GOT3 (cell line): ENCODE measurements at regions not wholly inside any gene's neighbourhood (a gene's known extent, or its start where the extent isn't known, plus 50 kb on each side); places are given as distances from the start of the nearest gene placed in this dataset.
"Not testable (repeated sequence)": the region's sequence is repeated elsewhere in the genome, so short reads cannot be mapped to it uniquely, and the experiment has no call there.

Experiments used
- DNase-seq: peaks from one replicate; lab custom pipeline; 2025; ENCODE audit warnings: mixed read lengths; lab: John Stamatoyannopoulos, UW

GRCh38 chr1:60271041-60271440 lies 197.5 kb upstream of the C1orf87 start:
- DNase-seq = no peak

- DNase-seq = no peak
These were observed 194.9 kb upstream of the C1orf87 start for GRCh38 chr1:60268451-60268850.

- DNase-seq = no peak
These were observed 192.3 kb upstream of the C1orf87 start for GRCh38 chr1:60265560-60266535.

- no peak for DNase-seq
These were observed 189.1 kb upstream of the C1orf87 start for GRCh38 chr1:60262701-60263100.

GRCh38 chr1:60257531-60257930 lies 184.0 kb upstream of the C1orf87 start:
- no peak for DNase-seq

GRCh38 chr1:60255565-60255964 lies 182.0 kb upstream of the C1orf87 start:
- no peak for DNase-seq

GRCh38 chr1:60251426-60251825 lies 177.9 kb upstream of the C1orf87 start:
- no peak for DNase-seq

DNA sequence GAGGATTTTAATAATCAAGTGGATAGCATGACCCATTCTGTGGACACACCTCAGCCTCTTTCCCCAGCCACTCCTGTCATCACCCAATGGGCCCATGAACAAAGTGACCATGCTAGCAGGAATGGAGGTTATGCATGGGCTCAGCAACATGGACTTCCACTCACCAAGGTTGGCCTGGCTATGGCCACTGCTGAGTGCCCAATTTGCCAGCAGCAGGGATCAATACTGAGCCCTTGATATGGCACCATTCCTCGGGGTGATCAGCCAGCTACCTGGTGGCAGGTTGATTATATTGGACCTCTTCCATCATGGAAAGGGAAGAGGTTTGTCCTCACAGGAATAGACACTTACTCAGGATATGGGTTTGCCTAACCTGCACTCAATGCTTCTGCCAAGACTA lies 173.9 kb upstream of the C1orf87 start:
- not testable (repeated sequence) for DNase-seq

DNA sequence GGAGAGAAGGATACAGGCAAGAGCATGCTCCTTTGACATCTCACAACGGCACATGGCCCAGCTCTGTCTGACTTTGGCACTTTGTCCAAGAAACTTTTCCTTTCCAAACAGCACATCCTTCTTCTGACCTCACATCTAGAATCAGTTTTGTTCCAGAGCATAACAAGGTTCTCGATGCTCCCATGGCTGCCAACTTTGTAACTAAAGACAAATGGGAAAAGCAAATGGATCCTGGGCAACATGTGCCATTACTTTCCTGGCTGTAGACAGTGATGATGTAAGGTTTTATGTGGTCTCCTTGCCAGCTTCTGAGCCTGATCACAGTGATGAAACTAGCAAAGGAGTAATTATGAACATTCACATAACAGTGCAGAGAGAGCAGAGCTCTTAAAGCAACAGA lies 171.8 kb upstream of the C1orf87 start:
- no peak for DNase-seq

DNA sequence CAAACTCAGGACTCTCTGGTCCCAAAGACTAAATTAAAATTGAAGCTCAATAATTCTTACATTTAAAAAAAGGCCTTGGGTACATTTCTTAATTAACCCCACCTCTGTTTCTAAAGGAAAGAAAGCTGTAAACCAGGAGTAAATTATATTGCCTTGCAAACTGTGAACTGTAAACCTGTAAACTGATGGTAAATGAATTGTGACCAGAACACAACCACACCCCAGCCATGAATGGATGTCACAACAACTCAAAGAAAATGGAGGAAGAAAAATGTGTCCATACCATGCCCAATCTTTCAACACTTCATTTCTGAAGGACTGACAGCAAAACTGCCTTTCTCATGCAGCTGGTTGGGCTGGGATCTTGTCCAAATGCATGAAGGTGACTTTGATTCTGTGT lies 171.3 kb upstream of the C1orf87 start:
- DNase-seq = no peak

- no peak for DNase-seq
These were observed 161.7 kb upstream of the C1orf87 start for GRCh38 chr1:60235275-60235674.

DNA sequence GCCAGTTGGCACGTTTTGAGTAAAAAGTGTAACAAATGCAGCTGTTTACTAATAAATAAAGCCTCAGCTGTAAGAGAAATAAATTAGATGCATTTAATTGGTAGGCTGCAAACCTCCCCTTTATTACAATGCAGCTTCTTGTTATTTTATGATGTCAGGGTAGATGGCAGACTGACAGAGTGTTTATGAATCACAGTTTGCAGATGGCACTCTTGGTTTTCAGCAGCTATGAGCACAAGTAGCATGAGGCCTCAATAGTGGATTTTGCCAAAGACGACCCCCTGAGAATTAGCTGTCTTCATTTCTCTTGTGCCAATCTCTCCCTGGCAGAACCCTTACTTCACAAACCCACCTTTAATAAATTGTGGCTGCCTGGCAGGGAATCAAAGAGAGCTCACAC lies 161.2 kb upstream of the C1orf87 start:
- DNase-seq = no peak

- no peak for DNase-seq
These were observed 156.3 kb upstream of the C1orf87 start for GRCh38 chr1:60229821-60230220.

GRCh38 chr1:60228041-60228491 lies 154.5 kb upstream of the C1orf87 start:
- no peak for DNase-seq

GRCh38 chr1:60227601-60228000 lies 154.0 kb upstream of the C1orf87 start:
- no peak for DNase-seq

DNA sequence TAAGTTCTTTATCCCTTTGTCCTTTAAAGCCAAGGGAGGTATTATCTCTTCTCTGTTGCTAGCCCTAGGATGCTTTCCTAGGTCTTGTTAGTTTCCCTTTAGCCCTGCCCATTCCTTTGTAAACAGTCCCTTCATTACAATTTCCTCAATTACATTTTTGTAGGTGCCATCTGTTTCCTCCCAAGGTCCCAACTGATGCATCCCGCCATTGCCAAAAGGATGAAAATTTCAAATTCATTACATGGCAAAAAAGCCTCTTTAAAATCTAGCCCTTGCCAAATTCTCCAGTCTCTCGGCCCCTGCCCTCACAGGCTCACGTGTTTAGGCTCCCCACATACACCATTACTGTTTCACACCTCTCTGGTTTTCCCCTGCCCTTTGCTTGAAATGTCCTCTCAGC lies 151.9 kb upstream of the C1orf87 start:
- no peak for DNase-seq

- no peak for DNase-seq
These were observed 151.0 kb upstream of the C1orf87 start for GRCh38 chr1:60224523-60224922.

GRCh38 chr1:60223158-60223557 lies 149.6 kb upstream of the C1orf87 start:
- no peak for DNase-seq

- DNase-seq = no peak
These were observed 149.0 kb upstream of the C1orf87 start for GRCh38 chr1:60222360-60223115.

GRCh38 chr1:60213253-60213652 lies 139.7 kb upstream of the C1orf87 start:
- DNase-seq = no peak

DNA sequence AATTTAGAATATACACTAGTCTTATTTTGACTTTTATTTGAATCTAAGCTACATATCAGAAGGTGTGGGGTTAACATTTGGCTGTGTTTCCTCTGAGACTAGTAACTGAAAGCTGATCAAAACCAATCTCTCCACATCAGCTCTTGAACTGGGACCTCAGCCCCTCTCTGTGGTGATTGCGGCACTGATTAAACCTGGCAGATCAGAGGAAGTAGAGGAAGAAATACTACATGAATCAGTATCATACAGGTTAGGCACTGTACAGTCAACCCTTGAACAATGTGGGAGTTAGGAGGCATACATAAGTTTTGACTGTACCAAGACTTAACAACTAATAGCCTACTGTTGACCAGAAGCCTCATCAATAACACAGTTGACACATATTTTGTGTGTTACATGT lies 122.5 kb upstream of the C1orf87 start:
- DNase-seq = no peak

GRCh38 chr1:60185684-60186083 lies 112.1 kb upstream of the C1orf87 start:
- DNase-seq = no peak

GRCh38 chr1:60184521-60184920 lies 111.0 kb upstream of the C1orf87 start:
- DNase-seq = no peak
